ENCODE measurements at regions not wholly inside any gene's neighbourhood (a gene's known extent, or its start where the extent isn't known, plus 50 kb on each side); places are given as distances from the start of the nearest gene placed in this dataset.
A peak's percentile ranks its signal among the peaks of the same experiment; 100 is the strongest.

- no peak overlapping the region for H3K4me3 ChIP-seq
- H3K27ac ChIP-seq: no peak overlapping the region
- H3K9me3 ChIP-seq: no peaks in the 10 kb centered on the region
- H3K27me3 ChIP-seq: no peaks in the 10 kb centered on the region
- no peaks in the 10 kb centered on the region for H3K36me3 ChIP-seq
- ATAC-seq: no peak
- H3K4me1 ChIP-seq: peaks cover 0 to 15% (median 0%) of the 10 kb centered on the region in 3 donors
- no peak for TF ChIP-seq POLR2AphosphoS5 (IDR thresholded peaks at IDR 0.05)
- TF ChIP-seq EP300 (IDR thresholded peaks at IDR 0.05): no peak
- TF ChIP-seq CTCF (IDR thresholded peaks at IDR 0.05): no peak
- TF ChIP-seq POLR2A (IDR thresholded peaks at IDR 0.05): no peak
- 68 to 100% methylated on average over 1 to 2 of the region's 2 CpGs for WGBS, 2 donors (ENCODE audit: low coverage in 1 of 2)
Observed at GRCh38 chr3:31285833-31286486, 246.8 kb upstream of the STT3B start.

- ATAC-seq: no peak
- TF ChIP-seq CTCF (IDR thresholded peaks at IDR 0.05) (no peak), POLR2AphosphoS5 (IDR thresholded peaks at IDR 0.05) (no peak), EP300 (IDR thresholded peaks at IDR 0.05) (no peak), POLR2A (IDR thresholded peaks at IDR 0.05) (no peak)
- no peak overlapping the region for H3K27ac ChIP-seq
- no peaks in the 10 kb centered on the region for H3K27me3 ChIP-seq
- no peak overlapping the region for H3K4me3 ChIP-seq
- H3K9me3 ChIP-seq: no peaks in the 10 kb centered on the region
- H3K36me3 ChIP-seq: no peaks in the 10 kb centered on the region
- peaks cover 0 to 15% (median 0%) of the 10 kb centered on the region in 3 donors for H3K4me1 ChIP-seq
- 91 to 92% methylated on average over 6 of the region's 9 CpGs for WGBS, 2 donors (ENCODE audit: low coverage in 1 of 2)
Observed at GRCh38 chr3:31288224-31288623, 244.5 kb upstream of the STT3B start.

GRCh38 chr3:31288641-31289100 lies 244.1 kb upstream of the STT3B start:
- 23 to 33% methylated on average over 2 to 8 of the region's 8 CpGs for WGBS, 2 donors (ENCODE audit: low coverage in 1 of 2)
- Histone ChIP-seq H3K4me3 (no peak overlapping the region), H3K9me3 (no peaks in the 10 kb centered on the region), H3K27me3 (no peaks in the 10 kb centered on the region), H3K4me1 (peaks cover 0 to 15% (median 0%) of the 10 kb centered on the region in 3 donors), H3K36me3 (no peaks in the 10 kb centered on the region), H3K27ac (peak overlapping the region in 1 of 4 donors; percentile 47)
- TF ChIP-seq POLR2A (IDR thresholded peaks at IDR 0.05): no peak
- no peak for TF ChIP-seq POLR2AphosphoS5 (IDR thresholded peaks at IDR 0.05)
- TF ChIP-seq EP300 (IDR thresholded peaks at IDR 0.05): no peak
- no peak for TF ChIP-seq CTCF (IDR thresholded peaks at IDR 0.05)
- ATAC-seq: peak; percentile 28

GRCh38 chr3:31289584-31289983 lies 243.1 kb upstream of the STT3B start:
- Histone ChIP-seq H3K4me3 (no peak overlapping the region), H3K36me3 (no peaks in the 10 kb centered on the region), H3K9me3 (no peaks in the 10 kb centered on the region), H3K27ac (no peak overlapping the region), H3K27me3 (no peaks in the 10 kb centered on the region), H3K4me1 (peaks cover 0 to 15% (median 0%) of the 10 kb centered on the region in 3 donors)
- TF ChIP-seq CTCF (IDR thresholded peaks at IDR 0.05) (no peak), EP300 (IDR thresholded peaks at IDR 0.05) (no peak), POLR2A (IDR thresholded peaks at IDR 0.05) (no peak), POLR2AphosphoS5 (IDR thresholded peaks at IDR 0.05) (no peak)
- 63 to 78% methylated on average over 4 of the region's 4 CpGs for WGBS, 2 donors (ENCODE audit: low coverage in 1 of 2)
- no peak for ATAC-seq

GRCh38 chr3:31290046-31290445 lies 242.7 kb upstream of the STT3B start:
- Histone ChIP-seq H3K9me3 (no peaks in the 10 kb centered on the region), H3K27ac (no peak overlapping the region), H3K4me1 (peaks cover 0 to 15% (median 0%) of the 10 kb centered on the region in 3 donors), H3K27me3 (no peaks in the 10 kb centered on the region), H3K36me3 (no peaks in the 10 kb centered on the region), H3K4me3 (no peak overlapping the region)
- no peak for ATAC-seq
- 83 to 98% methylated on average over 5 of the region's 5 CpGs for WGBS, 2 donors (ENCODE audit: low coverage in 1 of 2)
- no peak for TF ChIP-seq EP300 (IDR thresholded peaks at IDR 0.05)
- TF ChIP-seq CTCF (IDR thresholded peaks at IDR 0.05): no peak
- TF ChIP-seq POLR2A (IDR thresholded peaks at IDR 0.05): no peak
- TF ChIP-seq POLR2AphosphoS5 (IDR thresholded peaks at IDR 0.05): no peak
